ENCODE measurements at regions not wholly inside any gene's neighbourhood (a gene's known extent, or its start where the extent isn't known, plus 50 kb on each side); places are given as distances from the start of the nearest gene placed in this dataset.
"Not testable (repeated sequence)": the region's sequence is repeated elsewhere in the genome, so short reads cannot be mapped to it uniquely, and the experiment has no call there.

DNA sequence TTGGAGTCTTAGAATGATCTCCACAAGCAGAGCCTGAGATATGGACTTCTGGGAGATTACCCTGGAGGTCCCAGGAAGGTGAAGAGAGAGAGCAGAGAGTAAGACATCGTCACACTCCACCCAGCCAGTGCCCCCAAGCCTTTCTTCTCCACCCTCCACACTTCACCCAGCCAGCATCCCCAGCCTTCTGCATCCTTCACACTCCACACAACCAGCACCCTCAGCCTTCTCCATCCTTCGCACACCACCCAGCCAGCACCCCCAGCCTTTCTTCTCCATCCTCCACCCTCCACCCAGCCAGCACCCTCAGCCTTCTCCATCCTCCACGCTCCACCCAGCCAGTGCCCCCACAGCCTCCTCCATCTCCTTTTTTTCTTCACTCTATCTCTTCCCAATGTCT, 603.9 kb upstream of the B3GAT1 start:
- in situ Hi-C loops (cut with HindIII; ENCODE audit: low sequenced_read_pairs): no loop called here

DNA sequence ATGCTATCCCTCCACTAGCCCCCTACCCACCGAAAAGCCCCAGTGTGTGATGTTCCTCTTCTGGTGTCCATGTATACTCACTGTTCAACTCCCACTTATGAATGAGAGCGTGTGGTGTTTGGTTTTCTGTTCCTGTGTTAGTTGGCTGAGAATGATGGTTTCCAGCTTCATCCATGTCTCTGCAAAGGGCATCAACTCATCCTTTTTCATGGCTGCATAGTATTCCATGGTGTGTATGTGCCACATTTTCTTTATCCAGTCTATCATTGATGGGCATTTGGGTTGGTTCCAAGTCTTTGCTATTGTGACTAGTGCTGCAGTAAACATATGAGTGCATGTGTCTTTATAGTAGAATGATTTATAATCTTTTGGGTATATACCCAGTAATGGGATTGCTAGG, 599.3 kb upstream of the B3GAT1 start:
- in situ Hi-C loops (cut with HindIII; ENCODE audit: low sequenced_read_pairs): not testable (repeated sequence)

DNA sequence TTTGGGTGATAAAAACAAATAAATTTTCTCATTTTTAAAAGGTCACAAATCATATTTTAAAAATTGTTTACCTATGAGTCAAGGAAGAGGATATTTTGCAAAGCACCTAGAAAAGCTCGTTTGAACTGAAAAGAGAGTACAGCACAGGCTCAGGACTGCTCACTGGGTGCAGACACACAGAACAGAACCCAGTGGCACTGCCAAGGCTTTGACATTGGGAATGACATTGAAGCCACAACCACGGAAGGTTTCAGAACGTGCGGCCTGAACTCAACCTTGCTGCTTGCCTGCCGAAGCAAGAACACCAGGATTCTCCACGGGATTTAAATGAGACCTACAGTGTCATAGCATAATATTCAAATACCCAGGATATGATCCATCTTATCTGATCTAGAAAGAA, 597.1 kb upstream of the B3GAT1 start:
- in situ Hi-C loops (cut with HindIII; ENCODE audit: low sequenced_read_pairs): no loop called here

DNA sequence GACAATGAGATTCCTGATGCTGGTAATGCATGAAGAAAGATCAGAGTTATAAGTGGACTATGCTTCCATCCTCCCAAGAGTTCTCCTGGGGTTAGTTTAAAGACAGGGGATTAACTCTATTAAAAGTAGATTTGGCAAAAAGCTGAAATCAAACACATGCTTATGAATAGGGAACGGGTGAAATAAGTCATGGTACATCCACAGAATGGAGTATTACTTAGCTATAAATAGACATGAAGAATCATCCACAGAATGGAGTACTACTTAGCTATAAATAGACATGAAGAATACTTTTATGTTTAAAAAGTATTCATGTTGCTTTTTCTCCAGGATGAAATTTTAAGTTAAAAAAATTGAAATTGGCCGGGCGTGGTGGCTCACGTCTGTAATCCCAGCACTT, 596.4 kb upstream of the B3GAT1 start:
- in situ Hi-C loops (cut with HindIII; ENCODE audit: low sequenced_read_pairs): no loop called here

DNA sequence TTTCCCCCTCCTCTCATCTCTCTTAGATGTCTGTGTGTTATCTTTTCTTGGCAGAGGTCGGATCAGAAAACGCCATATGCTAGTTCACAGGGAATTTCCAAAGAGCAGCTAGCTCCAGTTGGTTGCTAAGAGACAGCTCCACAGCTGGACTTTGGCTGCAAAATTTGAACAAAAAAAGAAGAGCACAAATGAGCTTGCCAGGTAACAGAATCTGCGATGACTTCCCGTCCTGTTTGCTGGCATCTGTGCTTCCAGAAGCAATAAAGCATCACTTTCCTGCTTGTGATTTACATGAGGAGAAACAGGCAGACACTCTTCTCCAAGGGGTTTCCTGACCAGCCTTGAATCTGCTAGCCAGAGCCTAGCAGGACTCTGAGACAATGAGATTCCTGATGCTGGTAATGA, 596.0 kb upstream of the B3GAT1 start:
- in situ Hi-C loops (cut with HindIII; ENCODE audit: low sequenced_read_pairs): no loop called here

DNA sequence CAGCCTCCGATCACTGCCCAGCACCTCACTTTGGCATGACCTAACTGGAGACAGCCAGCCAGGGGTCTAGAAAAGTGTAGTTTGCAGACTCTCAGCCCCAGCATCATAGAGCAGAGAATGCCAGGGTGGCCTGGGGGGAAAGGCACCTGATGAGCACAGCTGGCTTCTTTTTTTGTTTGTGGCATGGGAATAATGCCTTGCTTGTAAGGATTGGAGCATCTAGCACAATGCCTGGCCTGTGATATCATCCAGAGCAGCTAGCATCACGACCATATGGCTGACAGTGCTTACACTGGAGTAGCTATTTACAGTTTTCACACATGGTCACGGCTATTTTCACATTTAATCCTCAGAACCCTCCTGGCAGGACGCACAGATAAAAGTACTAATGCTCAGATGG, 594.8 kb upstream of the B3GAT1 start:
- in situ Hi-C loops (cut with HindIII; ENCODE audit: low sequenced_read_pairs): no loop called here

DNA sequence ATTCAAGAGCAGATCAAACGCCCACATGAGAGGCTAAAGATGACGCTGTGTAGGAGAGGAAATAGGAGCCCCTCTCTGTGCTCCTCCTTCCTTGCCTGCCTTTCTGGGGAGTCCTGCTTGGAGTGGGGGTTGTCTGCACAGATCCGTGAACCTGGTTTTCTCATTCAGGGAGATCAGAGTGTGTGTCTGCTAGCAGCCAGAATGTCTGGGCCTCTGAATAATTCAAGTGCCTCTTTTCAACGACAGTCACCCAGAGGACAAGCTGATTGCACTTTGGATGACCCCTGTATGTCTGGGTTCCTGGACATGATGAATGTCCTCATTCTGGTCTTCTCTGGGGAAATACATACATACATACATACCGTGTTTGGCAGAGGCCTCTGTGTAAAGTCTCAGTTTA, 592.5 kb upstream of the B3GAT1 start:
- in situ Hi-C loops (cut with HindIII; ENCODE audit: low sequenced_read_pairs): no loop called here

DNA sequence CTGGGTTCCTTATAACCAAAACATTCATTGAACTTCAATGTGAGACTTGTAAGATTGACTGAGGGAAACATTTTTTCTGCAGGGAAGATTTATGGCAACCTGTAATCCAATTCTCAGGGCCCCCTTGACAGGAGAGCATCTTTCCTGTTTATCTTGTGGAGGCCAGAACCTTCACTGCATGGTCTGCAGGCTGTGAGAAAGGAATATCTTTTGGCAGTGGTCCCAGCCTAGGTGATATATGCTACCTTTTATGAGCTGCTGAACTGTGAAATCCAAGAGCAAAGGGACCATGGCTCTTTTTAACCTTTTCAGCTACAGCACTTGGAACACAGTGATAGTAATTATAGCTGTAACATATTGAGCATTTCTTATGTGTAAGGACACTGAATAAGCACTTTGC, 590.2 kb upstream of the B3GAT1 start:
- in situ Hi-C loops (cut with HindIII; ENCODE audit: low sequenced_read_pairs): no loop called here

DNA sequence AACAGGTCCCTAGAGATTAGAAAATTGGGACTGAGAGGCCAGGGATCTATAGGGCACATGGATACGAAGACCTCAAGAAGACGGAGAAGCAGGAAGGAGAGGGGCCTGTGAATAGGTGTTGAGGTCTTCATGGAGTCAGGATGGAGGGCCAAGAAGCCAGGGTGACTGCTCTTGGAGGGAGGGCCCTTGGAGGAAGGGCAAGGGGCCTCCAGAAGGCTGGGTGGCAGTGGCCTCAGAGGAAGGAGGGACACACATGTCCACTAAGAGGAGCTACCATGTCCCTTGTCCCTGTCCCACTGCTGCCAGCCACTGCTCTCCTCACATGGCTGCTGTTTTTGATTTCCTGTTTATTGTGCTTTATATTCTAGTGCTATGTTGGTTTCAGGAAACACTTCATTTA, 589.5 kb upstream of the B3GAT1 start:
- in situ Hi-C loops (cut with HindIII; ENCODE audit: low sequenced_read_pairs): no loop called here

DNA sequence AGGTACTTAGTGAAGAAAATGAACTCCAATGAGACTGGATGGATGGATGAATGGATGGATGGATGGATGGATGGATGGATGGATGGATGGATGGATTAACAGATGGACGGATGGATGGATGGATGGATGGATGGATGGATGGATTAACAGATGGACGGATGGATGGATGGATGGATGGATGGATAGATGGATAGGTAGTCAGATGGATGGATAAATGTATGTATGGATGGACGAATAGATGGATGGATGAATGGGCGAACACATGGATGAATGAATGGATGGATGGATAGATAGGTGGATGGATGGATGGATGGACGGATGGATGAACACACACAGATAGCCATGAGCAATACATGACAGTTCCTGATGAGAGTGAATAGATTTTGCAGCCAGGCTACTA, 589.0 kb upstream of the B3GAT1 start:
- in situ Hi-C loops (cut with HindIII; ENCODE audit: low sequenced_read_pairs): not testable (repeated sequence)

DNA sequence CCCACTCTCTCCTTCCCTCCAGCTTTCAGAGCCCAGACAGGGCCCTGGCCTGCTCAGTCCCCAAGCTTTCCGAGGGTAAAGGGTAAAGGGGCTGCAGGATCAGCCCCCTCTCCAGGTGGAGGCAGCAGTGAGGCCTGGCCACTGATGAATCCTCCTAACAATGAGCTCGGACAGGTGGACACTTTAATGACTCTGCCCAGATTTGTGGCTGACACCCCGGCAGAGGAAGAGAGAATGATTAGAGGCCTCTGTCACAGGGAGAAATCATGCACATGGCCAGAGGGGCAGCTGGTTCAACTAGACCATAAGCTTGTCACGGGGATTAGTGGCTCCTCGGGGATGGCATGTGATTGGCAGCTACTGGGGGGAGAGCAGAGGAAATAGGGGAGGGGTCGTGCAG, 587.5 kb upstream of the B3GAT1 start:
- in situ Hi-C loops (cut with HindIII; ENCODE audit: low sequenced_read_pairs): no loop called here

DNA sequence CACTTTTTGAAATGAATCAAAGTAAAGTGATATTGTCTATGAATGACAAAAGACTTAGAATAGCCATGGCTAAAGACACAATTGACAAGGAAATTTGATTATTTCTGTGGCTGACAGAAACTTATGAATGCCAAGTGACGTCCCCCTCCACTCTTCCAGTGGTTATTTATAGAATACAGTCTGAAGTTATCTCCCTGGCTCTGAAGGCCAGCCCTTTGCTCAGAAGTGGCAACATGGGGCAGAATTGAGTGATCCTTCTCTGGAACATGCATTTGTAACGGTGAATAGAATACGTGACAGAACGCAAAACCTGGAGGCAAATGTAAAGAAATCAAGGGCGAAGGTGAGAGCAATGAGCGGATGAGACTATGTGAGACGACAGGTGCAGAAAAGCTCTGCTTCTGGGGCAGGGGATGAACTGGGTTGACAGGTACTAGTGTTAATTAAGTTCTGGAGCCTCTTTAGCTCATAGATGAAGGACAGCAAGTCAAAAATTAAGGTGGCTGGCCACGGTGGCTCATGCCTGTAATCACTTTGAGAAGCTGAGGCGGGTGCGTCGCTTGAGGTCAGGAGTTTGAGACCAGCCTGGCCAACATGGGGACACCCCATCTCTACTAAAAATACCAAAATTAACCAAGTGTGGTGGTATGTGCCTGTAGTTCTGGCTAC, 585.7 kb upstream of the B3GAT1 start:
- in situ Hi-C loops (cut with HindIII; ENCODE audit: low sequenced_read_pairs): no loop called here

DNA sequence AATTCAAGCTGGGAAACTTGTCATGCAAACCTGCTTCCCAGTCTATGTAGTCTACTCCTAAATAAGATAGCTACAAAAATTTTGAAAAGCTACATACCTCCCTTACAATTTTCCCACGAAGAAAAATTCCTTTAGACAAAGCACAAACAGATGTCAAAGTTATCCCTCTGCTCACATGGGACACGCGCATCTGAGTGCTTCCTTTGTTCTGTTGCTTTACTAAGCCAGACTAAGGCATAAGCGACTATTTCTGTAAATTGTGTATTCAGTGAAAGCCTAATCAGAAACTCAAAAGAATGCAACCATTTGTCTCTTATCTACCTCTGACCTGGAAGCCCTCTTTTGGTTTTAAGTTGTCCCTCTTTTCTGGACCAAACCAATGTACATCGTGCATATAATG, 583.7 kb upstream of the B3GAT1 start:
- in situ Hi-C loops (cut with HindIII; ENCODE audit: low sequenced_read_pairs): no loop called here

DNA sequence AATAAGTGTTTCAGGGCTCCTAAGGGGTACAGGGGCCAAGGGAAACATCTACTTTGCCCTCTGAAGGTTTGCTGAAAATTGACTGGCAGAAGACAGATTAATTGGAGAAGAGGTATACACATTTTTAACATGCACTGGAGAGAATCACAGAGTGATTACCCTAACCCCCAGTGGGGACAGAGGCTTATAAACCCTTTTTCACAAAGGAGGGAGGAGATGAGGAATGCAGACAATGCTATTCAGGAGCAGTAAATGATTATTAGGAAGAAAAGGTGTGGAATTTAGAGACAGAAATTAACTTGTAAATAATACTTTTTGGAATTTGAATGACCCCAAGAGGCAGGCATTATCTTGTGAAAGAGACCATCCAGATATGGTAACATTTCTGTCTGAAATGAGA, 582.4 kb upstream of the B3GAT1 start:
- in situ Hi-C loops (cut with HindIII; ENCODE audit: low sequenced_read_pairs): no loop called here

DNA sequence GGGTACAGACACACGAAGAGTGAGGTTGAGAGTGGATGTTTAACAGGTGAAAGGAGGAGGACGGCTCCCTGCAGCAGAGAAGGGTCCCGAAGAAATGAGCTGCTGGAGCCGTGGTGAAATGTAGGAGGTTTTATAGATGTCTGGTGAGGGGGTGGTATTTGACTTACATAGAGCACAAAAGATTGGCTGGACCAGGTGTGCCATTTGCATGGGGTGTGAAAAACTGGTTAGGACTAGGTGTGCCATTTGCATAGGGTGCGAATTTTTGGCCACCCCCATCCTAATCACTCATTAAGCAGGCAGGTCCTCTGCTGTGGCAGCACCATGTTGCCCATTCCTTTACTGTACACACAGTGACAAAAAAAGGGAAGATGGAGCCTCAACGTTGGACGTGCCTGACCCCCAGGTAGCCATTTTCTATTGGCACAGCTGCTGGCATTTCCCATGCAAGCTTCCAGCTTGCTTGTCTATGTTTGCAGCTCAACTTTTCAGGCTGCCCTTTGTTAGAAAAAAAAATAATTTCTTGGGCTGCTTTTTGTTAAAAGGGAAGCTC, 581.7 kb upstream of the B3GAT1 start:
- in situ Hi-C loops (cut with HindIII; ENCODE audit: low sequenced_read_pairs): no loop called here

DNA sequence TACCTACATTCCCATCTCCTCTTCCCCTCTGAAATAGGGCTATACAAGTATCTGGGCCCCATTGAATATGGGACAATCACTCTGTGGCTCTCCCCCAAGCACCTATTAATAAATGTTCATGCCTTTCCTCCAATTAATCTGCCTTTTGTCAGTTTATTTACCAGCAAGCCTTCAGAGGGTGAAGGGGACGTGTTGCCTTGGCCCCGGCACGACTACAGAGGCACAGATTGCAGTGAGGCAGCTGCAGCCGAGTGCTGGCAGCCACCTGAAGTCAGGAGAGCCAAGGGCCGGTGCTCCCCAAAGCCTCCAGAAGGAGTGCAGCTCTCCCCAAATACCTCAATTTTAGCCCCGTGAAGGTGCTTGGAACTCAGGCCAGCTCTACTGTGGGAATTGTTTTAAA, 580.9 kb upstream of the B3GAT1 start:
- in situ Hi-C loops (cut with HindIII; ENCODE audit: low sequenced_read_pairs): no loop called here

DNA sequence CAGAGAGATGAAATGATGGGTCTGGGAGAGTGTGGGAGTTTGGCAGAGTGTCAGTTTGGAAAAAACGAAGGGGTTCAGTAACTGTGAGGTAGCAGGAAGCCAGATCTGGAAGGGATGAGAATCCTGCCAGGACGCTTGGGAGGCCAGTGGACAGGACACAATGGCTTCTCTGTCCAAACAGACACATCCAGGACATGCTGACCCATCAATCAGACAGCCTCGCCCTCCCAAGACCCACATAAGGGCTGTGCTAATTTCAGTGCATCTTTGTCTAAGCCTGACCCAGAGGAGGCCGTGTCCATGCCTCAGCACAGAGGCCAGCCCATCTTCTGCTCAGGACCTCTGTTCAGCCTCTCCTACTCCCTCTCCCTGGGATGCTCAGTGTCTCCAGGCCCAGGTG, 576.5 kb upstream of the B3GAT1 start:
- in situ Hi-C loops (cut with HindIII; ENCODE audit: low sequenced_read_pairs): no loop called here

DNA sequence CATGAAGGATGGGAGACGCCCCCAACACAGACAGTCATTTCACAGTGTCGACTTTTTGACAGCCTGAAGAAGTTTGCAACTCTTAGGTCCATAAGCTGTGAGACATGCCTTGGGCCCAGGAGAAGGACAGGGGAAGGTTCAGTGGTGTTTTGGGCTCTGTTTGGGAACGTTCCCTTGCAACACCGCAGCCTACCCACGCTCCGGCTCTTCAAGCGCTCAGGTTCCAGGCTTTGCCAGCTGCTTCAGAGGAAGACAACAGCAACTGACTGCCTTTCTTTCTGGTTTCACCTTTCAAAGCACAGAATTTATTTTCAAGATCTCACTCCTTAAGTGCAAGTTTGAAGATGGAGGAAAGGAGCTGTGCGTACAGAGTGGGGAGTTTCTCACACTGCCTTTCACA, 575.8 kb upstream of the B3GAT1 start:
- in situ Hi-C loops (cut with HindIII; ENCODE audit: low sequenced_read_pairs): no loop called here

DNA sequence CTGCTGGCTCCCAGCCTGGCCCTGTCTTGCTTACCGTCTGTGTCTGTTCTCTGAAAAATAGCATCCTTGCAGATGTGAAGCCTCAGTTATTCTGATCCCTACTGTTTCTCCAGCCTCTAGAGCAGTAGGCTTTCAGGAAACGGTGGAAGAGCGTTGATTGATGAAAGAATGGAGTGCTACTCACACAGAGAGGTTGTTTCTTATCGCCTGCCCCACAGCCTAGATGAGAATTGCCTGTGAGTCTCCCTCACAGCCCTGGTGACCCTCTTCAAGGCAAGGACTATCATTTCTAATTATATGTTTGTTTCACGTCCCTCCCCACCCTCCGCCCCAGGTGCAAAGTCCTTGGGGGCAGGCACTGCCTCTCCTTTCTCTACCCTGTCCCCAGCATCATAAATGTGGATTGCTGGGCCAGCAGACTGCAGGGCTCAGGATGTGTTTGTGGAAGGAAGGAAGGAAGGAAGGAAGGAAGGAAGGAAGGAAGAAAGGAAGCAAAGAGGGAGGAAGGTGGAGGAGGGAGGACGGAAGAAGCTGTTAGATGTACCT, 575.3 kb upstream of the B3GAT1 start:
- in situ Hi-C loops (cut with HindIII; ENCODE audit: low sequenced_read_pairs): no loop called here

DNA sequence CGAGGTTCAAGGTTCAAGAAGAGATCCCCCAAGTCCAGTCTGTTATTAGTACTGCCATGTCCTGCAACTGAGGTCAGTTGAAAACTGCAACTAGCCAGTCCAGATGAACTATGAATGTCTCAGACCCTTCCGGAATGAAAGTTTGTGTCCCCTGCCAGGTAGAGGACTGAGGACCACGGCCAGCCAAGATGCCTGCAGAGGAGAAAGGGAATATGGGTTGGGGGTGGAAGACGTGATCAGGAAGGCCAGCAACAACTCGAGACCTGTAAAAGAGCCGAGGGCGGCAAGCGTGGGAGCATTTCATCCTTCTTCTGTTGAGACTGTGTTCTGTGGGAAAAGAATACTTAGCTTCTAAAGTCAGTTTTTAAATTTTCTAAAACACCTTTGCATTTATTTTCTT, 572.4 kb upstream of the B3GAT1 start:
- in situ Hi-C loops (cut with HindIII; ENCODE audit: low sequenced_read_pairs): no loop called here

DNA sequence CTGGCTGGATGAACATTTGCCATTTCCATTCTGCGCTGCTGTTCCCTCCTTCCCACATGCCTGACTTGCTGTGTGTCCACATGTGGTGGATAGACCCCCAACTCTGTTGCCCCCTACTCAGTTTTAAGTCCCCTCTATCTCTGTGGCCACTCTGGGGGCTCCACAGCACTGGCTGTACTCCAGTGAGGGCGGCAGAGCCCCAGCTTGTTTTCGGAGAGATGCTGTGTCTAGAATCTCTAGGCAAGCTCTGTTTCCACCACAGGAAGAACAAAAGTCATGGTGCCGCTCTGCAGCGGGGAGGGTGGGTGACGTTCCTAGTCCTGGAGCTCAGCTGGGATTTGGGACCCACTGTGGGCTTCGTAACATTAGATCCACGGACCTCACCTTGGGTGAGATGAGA, 570.4 kb upstream of the B3GAT1 start:
- in situ Hi-C loops (cut with HindIII; ENCODE audit: low sequenced_read_pairs): not testable (repeated sequence)

DNA sequence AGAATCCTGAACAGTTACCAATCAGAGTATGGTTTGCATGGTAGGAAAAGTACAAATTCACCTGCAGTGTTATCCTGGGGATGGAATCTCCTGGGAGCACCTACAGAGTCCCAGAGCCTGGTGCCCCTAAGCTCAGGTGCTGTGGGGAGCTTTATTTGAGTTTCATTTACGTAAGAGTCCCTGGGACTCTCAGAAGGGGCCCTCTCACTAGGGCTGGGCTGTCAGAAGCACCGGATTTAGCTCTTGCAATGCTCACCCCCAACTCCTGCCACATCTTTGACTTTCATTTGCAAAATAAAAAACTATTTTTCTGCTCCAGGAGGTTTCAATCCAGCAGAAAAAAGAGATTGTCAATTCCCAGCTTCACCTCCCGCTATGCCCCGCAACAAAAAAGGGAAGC, 569.8 kb upstream of the B3GAT1 start:
- in situ Hi-C loops (cut with HindIII; ENCODE audit: low sequenced_read_pairs): no loop called here
